ENCODE measurements at regions not wholly inside any gene's neighbourhood (a gene's known extent, or its start where the extent isn't known, plus 50 kb on each side); places are given as distances from the start of the nearest gene placed in this dataset.

- TF ChIP-seq CTCF (IDR thresholded peaks at IDR 0.05) (no peak), POLR2A (IDR thresholded peaks at IDR 0.05) (no peak)
These were observed 414.1 kb downstream of the TSHZ3 start for GRCh38 chr19:30935146-30935545.
